ENCODE measurements at regions not wholly inside any gene's neighbourhood (a gene's known extent, or its start where the extent isn't known, plus 50 kb on each side); places are given as distances from the start of the nearest gene placed in this dataset.

DNA sequence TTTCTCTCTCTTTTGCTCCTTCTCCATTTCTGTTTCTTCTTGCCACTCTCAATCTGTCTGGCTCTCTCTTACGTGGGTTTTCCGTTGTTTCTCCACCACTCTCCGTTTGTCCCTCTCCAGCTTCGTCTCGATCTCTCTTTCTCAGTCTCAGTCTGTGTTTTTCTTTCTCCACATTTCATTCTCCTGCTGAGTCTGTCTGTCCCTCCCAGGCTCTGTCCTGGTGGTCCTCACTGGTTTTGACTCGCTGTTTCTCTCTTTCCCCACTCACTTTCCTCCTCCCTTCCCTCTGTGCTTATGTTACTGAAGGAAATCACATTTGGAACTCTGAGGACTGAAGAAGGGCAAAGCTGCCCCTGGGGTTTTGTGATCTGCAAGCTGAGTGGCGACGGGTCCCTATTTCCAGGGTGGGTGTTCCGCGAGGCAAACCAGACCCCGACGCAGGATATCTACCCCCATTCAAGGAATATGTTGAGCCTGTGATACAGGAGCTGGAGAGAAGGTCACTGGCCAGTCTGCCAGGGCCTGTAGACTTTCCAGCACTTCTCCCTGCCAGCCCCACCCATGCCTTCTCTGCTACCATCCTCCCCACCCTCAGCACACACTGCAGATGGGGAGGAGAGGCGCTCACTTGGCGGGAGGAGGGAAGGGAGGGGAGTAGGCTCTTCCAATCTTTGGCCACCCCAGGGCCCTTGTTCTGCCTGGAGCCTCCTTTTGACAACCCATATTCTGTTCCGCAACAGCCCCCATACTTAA, 102.7 kb upstream of the MAP1LC3B2 start (continued):
- no peak for TF ChIP-seq FOS (IDR thresholded peaks at IDR 0.05; ENCODE audit: low read depth, low read length)
- TF ChIP-seq SMC3 (IDR thresholded peaks at IDR 0.05; ENCODE audit: low read depth, low read length) = no peak
- TF ChIP-seq POLR2A (IDR thresholded peaks at IDR 0.05; ENCODE audit: low read depth, low read length) = no peak
- TF ChIP-seq MXI1 (IDR thresholded peaks at IDR 0.05; ENCODE audit: borderline replicate concordance, low read depth, low read length) = no peak
- TF ChIP-seq, protein P1, sequence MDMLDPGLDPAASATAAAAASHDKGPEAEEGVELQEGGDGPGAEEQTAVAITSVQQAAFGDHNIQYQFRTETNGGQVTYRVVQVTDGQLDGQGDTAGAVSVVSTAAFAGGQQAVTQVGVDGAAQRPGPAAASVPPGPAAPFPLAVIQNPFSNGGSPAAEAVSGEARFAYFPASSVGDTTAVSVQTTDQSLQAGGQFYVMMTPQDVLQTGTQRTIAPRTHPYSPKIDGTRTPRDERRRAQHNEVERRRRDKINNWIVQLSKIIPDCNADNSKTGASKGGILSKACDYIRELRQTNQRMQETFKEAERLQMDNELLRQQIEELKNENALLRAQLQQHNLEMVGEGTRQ (IDR thresholded peaks at IDR 0.05; ENCODE audit: low read depth, low read length) = no peak

DNA sequence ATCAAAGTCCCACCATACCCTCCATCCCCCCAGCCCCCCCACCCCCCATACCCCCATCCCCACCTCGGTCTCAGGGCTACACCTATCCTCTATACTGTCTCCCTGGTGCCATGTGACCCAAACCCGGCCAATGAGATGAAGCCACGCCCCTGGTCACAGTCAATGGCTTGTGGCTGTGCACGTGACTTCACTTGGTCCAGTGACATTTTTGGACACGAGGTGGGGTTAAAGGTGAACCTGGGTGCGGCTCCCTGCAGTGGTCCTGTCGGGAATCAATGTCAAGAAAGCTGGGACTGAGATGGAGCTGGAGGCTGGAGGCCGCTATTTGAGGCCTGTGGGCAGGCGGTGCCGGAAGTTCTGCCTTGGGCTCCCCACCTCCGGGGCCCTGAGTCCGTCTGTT, 100.7 kb upstream of the MAP1LC3B2 start:
- Histone ChIP-seq H4K5ac (ENCODE audit: low read depth, low read length) (no peak overlapping the region), H2AK5ac (ENCODE audit: low read depth, low read length) (no peak overlapping the region), H3K23ac (ENCODE audit: low read depth, low read length) (no peak overlapping the region), H3K4me1 (ENCODE audit: control insufficient read depth, insufficient read depth, low read length) (peaks cover 16% of the 10 kb centered on the region), H2AK9ac (replicated peaks; ENCODE audit: low read depth, low read length, poor library complexity) (no peak overlapping the region), H3K27me3 (ENCODE audit: control insufficient read depth, insufficient read depth, low read length) (no peaks in the 10 kb centered on the region), H3K18ac (ENCODE audit: low read depth, low read length) (no peak overlapping the region), H4K91ac (ENCODE audit: insufficient read depth, low read depth, low read length) (no peak overlapping the region), H3K9ac (ENCODE audit: low read depth, low read length) (no peak overlapping the region), H2BK5ac (ENCODE audit: low read depth, low read length, poor library complexity, severe bottlenecking) (no peak overlapping the region), H2AFZ (replicated peaks; ENCODE audit: low read length, poor library complexity) (no peak overlapping the region), H4K8ac (ENCODE audit: low read depth in 2 of 2, low read length in 2 of 2) (no peak overlapping the region), H3K9me1 (ENCODE audit: insufficient read depth, low read length) (peaks cover 16% of the 10 kb centered on the region), H3K4me2 (ENCODE audit: low read depth, low read length) (no peak overlapping the region), H3K14ac (replicated peaks; ENCODE audit: low read depth, low read length) (no peak overlapping the region), H4K20me1 (ENCODE audit: insufficient read depth, low read length) (no peaks in the 10 kb centered on the region), H3K4ac (ENCODE audit: low read depth, low read length) (no peak overlapping the region), H3K4me3 (ENCODE audit: insufficient read depth, low read depth, low read length) (no peak overlapping the region), H2BK15ac (ENCODE audit: low read depth, low read length) (no peak overlapping the region), H2BK120ac (ENCODE audit: low read depth, low read length) (no peak overlapping the region), H2BK20ac (ENCODE audit: low read depth, low read length) (no peak overlapping the region), H3K79me1 (ENCODE audit: low read depth in 1 of 2, low read length in 2 of 2) (peaks cover 0 to 6% of the 10 kb centered on the region in 2 experiments; a peak in 1 of 4 replicates), H3K36me3 (ENCODE audit: control insufficient read depth, insufficient read depth, low read length) (no peaks in the 10 kb centered on the region), H3K9me3 (ENCODE audit: control insufficient read depth, insufficient read depth, low read length) (no peaks in the 10 kb centered on the region), H3K27ac (ENCODE audit: insufficient read depth, low read length) (no peak overlapping the region), H3K56ac (ENCODE audit: extremely low read depth, insufficient read depth, low read length) (no peak overlapping the region)
- no peak for ATAC-seq (ENCODE audit: low read depth)
- dilution Hi-C loops (cut with HindIII; ENCODE audit: low sequenced_read_pairs, unreplicated experiment) = no loop called here
- WGBS, 2 experiments (ENCODE audit: extremely low coverage in 2 of 2, insufficient read length in 1 of 2) = 100% methylated on average over 1 of the region's 12 CpGs; no CpG with 5 or more reads in 1 of the 2 experiments
- no peak for DNase-seq
- ChIA-PET CTCF (no interaction called here), POLR2A (ENCODE audit: unreplicated experiment) (no interaction called here)
- intact Hi-C loops (cut with micrococcal nuclease) = no loop called here
- no TSS peak for BruUV-seq (replicated peaks)
- in situ Hi-C loops (cut with MboI; ENCODE audit: low sequenced_read_pairs) = no loop called here
- TF ChIP-seq FOS (IDR thresholded peaks at IDR 0.05; ENCODE audit: low read depth, low read length) (no peak), RCOR1 (IDR thresholded peaks at IDR 0.05; ENCODE audit: insufficient replicate concordance, low read length) (no peak), POLR2A (IDR thresholded peaks at IDR 0.05; ENCODE audit: low read depth, low read length) (no peak), RFX5 (IDR thresholded peaks at IDR 0.05; ENCODE audit: low read depth, low read length) (no peak)
- TF ChIP-seq, protein P1 (IDR thresholded peaks at IDR 0.05; ENCODE audit: low read depth, low read length) = no peak
- TF ChIP-seq, protein P2, sequence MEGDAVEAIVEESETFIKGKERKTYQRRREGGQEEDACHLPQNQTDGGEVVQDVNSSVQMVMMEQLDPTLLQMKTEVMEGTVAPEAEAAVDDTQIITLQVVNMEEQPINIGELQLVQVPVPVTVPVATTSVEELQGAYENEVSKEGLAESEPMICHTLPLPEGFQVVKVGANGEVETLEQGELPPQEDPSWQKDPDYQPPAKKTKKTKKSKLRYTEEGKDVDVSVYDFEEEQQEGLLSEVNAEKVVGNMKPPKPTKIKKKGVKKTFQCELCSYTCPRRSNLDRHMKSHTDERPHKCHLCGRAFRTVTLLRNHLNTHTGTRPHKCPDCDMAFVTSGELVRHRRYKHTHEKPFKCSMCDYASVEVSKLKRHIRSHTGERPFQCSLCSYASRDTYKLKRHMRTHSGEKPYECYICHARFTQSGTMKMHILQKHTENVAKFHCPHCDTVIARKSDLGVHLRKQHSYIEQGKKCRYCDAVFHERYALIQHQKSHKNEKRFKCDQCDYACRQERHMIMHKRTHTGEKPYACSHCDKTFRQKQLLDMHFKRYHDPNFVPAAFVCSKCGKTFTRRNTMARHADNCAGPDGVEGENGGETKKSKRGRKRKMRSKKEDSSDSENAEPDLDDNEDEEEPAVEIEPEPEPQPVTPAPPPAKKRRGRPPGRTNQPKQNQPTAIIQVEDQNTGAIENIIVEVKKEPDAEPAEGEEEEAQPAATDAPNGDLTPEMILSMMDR (conservative IDR thresholded peaks at IDR 0.05; ENCODE audit: low read depth, low read length) = no peak
- TF ChIP-seq, protein P3, sequence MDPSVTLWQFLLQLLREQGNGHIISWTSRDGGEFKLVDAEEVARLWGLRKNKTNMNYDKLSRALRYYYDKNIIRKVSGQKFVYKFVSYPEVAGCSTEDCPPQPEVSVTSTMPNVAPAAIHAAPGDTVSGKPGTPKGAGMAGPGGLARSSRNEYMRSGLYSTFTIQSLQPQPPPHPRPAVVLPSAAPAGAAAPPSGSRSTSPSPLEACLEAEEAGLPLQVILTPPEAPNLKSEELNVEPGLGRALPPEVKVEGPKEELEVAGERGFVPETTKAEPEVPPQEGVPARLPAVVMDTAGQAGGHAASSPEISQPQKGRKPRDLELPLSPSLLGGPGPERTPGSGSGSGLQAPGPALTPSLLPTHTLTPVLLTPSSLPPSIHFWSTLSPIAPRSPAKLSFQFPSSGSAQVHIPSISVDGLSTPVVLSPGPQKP (IDR thresholded peaks at IDR 0.05; ENCODE audit: borderline replicate concordance, low read depth, low read length) = no peak

Data from IMR-90 (cell line).